Keratinocyte (primary cell): ENCODE measurements at regions not wholly inside any gene's neighbourhood (a gene's known extent, or its start where the extent isn't known, plus 50 kb on each side); places are given as distances from the start of the nearest gene placed in this dataset.

Experiments
- CTCF ChIP-seq, 3 experiments: IDR thresholded peaks in 1 of 3; conservative IDR thresholded peaks in 1 of 3; optimal IDR thresholded peaks in 1 of 3; 2 replicates in 2 of 3; 3 replicates in 1 of 3; pipeline versions ENCODE3 to v1.5.1; 2011; ENCODE audit warnings: low read length in 3 of 3, mild to moderate bottlenecking in 3 of 3, moderate library complexity in 2 of 3, control low read depth in 1 of 3, inconsistent platforms in 1 of 3; ENCODE audit not compliant: insufficient read depth in 2 of 3; ENCODE audit errors: extremely low read depth in 1 of 3
- EZH2 ChIP-seq: IDR thresholded peaks from one replicate; pipeline ENCODE4 v1.6.1; 2012; ENCODE audit warnings: inconsistent platforms, mild to moderate bottlenecking, low read length, moderate library complexity

GRCh38 chr5:38737976-38738375 is 107.8 kb upstream of the OSMR start:
- TF ChIP-seq CTCF (optimal IDR thresholded peaks at IDR 0.05 in 1 of 3, IDR thresholded peaks at IDR 0.05 in 1 of 3, conservative IDR thresholded peaks at IDR 0.05 in 1 of 3; ENCODE audit: extremely low read depth in 1 of 3, insufficient read depth in 2 of 3, low read length in 3 of 3) (no peak), EZH2 (no peak)
